Stimulated activated CD4-positive, alpha-beta T cell treated with anti-CD3 and anti-CD28 coated beads, Interleukin-12 subunit alpha, Interleukin-12 subunit beta, amount 100 ng/mL, for 24 hours (primary cell): ENCODE measurements at regions not wholly inside any gene's neighbourhood (a gene's known extent, or its start where the extent isn't known, plus 50 kb on each side); places are given as distances from the start of the nearest gene placed in this dataset.
"Not testable (repeated sequence)": the region's sequence is repeated elsewhere in the genome, so short reads cannot be mapped to it uniquely, and the experiment has no call there.

ENCODE experiments used
- DNase-seq, 2 experiments: peaks; one replicate each; pipeline ENCODE4 v3.0.0-alpha.2; 2020; ENCODE audit warnings: low read depth in 2 of 2

DNA sequence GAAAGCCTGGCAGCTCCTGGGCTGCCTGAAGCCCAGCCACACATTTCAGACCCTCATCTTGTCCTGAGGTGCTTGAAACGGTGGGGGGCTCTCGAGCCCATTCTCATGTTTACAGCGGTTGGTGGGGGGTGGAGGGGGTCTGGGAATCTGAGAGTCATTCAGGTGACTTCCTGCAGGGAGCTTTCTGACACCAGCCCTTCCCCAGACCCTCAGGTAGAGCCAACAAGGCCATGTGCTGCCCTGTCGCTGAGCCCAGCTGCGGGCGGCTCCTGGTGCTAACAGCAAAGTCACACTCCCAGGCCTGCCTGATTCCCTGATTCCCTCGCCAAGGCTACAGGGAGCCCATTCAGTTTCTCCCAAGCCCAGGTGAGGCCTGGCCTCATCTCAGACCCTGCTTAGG is 324.9 kb upstream of the MEX3C start:
- DNase-seq: no peak

- no peak for DNase-seq
Measured at GRCh38 chr18:51522821-51523220, 325.3 kb upstream of the MEX3C start.

GRCh38 chr18:51523671-51524070 is 326.2 kb upstream of the MEX3C start:
- DNase-seq: no peak

- DNase-seq: no peak
Measured at GRCh38 chr18:51525453-51526225, 328.2 kb upstream of the MEX3C start.

DNA sequence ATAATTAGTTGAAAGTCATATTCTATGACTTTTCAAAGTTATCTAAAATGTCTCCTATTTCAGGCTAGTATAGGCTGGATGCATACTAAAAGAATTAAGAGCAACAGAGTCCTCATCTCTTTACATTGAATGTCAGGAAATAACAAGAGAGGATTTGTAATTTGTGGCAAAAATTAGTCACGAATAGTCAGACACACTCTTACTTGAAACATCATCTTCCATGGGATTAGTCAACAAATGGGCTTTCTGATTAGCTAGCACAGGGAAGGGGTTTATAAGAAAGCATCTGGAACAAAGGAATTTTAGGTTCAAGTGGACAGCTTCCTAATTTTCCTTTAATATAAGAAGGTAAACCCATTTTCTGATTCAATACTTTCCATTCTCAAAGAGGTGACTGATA is 330.3 kb upstream of the MEX3C start:
- DNase-seq: no peak

GRCh38 chr18:51531501-51531900 is 334.0 kb upstream of the MEX3C start:
- no peak for DNase-seq

DNA sequence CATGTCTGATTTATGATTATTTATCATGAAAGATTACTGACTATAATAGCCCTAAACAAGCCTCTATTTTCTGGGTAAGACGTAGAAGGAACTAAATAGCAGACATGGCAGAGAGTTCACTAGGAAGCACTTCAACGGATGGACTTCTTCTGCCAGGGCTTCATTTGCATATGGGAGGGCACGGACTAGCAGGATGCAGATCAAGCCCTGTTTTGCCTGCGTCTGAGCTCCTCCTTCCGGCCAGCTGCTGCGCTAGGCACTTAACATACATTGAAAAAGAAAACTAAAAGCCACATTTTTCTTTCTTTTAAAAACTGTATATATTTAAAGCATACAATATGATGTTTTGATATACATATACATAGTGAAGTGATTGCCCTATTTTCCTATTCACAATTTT is 340.0 kb upstream of the MEX3C start:
- no peak for DNase-seq

GRCh38 chr18:51540562-51540961 is 343.1 kb upstream of the MEX3C start:
- DNase-seq: no peak

GRCh38 chr18:51541230-51541629 is 343.7 kb upstream of the MEX3C start:
- no peak for DNase-seq

DNA sequence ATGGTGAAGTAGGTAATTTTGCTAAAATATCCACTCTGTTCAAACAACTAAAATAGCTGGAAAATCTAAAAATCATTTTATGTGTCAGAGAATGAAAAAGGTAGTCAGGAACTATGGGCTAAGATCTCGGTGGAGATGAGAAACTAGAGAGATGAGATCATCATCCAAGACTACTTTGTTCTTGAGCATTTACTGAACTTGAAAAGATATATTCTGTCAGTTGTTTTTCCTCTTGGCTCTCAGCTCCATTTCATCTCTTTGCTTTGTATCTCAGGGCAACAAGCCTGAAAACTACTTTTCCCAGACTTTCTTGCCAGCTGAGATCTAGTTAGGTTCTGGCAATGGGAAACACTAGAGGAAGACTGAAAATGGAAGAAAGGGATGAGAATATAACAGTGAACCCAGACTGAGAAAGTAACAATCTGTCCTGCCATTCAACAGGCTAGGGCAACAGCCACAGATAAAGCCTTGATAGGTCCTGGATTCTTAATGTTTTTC is 346.2 kb upstream of the MEX3C start:
- DNase-seq: no peak

DNA sequence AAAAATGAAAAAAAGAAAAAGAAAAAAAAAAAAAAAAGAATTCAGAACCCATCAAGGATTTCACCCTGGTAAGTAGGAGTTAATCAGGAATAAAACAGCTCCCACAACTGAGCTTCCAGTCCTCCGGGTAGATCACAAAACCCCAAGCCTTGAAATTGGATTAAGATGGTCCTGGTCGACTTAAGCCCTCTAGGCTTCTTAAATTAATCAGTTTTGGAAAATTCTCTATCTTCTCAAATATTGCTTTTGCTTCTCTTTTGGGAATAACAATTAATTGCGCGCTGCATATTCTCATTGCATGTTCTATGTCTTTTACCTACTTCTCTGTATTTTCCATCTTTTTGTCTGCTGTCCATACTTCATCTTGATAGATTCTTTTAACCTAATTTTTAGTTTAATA is 348.0 kb upstream of the MEX3C start:
- no peak for DNase-seq

GRCh38 chr18:51559198-51559901 is 361.9 kb upstream of the MEX3C start:
- no peak for DNase-seq

DNA sequence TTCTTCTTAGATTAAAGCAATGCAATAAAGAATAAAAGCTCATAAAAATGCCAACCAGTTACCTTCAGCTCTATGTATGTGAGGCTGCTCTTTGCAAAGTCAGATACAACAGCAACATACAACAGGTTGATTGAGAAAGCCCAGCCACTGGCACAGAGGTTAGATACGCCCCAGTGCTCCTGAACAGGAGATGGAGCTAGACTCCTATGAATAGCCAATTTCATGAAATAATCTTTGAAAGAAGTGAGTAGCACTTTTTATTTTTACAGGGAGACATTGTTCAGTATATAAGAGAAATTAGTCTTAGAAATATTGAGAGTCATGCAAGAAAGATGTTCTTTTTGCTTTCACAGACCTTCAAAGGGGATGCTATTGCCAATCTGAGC is 362.4 kb upstream of the MEX3C start:
- DNase-seq: no peak

GRCh38 chr18:51561821-51562220 is 364.3 kb upstream of the MEX3C start:
- DNase-seq: no peak

DNA sequence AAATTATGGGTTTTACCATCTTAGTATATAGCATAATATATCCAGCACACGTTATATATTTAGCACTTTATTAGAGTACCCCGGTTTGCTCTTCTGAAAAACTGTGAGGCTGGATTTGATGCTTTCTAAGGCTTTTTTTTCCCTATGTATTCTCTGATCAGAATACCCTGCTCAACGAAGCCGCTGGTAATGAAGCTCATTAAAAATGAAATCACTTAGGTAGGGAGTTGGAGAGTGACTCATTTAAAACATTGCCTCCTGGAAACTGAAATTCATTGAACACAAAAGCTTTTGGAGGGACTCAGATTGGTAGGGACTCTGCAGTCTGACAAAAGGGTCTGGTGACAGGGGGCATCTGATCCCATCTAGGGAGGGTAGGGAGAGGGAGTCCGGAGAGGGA is 365.4 kb upstream of the MEX3C start:
- DNase-seq: no peak

GRCh38 chr18:51563396-51563795 is 365.9 kb upstream of the MEX3C start:
- DNase-seq: no peak

GRCh38 chr18:51568151-51568550 is 370.7 kb upstream of the MEX3C start:
- no peak for DNase-seq

GRCh38 chr18:51569153-51569552 is 371.7 kb upstream of the MEX3C start:
- no peak for DNase-seq

GRCh38 chr18:51569561-51569960 is 372.1 kb upstream of the MEX3C start:
- no peak for DNase-seq

GRCh38 chr18:51570071-51570470 is 372.6 kb upstream of the MEX3C start:
- not testable (repeated sequence) for DNase-seq

GRCh38 chr18:51573886-51574285 is 376.4 kb upstream of the MEX3C start:
- not testable (repeated sequence) for DNase-seq

DNA sequence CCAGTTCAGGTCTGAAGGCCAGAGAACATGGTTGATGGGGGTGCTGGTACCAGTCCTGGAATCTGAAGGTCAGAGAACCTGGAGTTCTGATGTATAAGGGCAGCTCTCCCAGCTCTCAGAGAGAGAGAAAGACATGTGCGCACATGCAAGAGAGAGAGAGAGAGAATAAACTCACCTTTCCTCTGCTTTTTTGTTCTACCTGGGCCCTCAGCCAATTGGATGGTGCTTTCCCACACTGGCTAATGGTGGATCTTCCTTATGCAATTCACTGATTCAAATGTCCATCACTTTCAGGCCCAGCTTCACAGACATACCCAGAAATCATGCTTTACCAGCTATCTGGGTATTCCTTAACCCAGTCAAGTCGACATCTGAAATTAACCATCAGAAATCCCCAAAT is 377.7 kb upstream of the MEX3C start:
- no peak for DNase-seq

- no peak for DNase-seq
Measured at GRCh38 chr18:51578406-51578980, 381.0 kb upstream of the MEX3C start.
